ENCODE measurements at regions not wholly inside any gene's neighbourhood (a gene's known extent, or its start where the extent isn't known, plus 50 kb on each side); places are given as distances from the start of the nearest gene placed in this dataset.

DNA sequence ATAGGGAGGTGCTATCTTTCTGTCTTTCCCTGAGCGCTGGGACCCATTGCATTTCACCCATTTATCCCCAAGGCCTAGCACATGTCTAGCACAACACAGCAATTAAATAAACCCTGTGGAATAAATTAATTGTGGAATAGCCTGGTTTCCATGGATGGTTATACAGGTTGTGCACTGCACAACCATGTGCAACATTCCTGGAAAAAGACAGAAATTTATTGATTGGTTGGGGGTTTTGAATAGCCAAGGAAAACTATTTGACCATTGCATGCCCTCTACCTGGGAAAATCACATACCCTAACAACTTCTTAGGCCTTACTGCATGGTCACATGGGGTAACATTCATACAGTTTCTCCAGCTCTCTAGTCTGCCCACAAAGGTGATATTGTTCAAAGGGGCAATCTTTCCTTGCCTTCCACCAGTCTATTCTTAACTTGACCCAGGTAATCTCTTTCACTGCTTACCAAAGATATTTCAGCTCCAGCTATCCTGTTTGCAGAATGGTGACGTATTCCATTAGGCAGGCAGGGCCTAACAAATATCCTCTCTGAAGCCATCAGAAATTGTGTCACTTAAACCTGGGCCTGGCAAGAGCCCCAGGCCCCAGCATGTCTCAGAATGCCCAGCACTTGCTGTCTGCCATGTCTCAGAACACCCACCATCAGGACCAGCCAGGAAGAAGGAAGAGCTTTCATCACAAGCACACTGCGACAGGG, 157.9 kb upstream of the RAB4A start:
- TF ChIP-seq, protein P1, sequence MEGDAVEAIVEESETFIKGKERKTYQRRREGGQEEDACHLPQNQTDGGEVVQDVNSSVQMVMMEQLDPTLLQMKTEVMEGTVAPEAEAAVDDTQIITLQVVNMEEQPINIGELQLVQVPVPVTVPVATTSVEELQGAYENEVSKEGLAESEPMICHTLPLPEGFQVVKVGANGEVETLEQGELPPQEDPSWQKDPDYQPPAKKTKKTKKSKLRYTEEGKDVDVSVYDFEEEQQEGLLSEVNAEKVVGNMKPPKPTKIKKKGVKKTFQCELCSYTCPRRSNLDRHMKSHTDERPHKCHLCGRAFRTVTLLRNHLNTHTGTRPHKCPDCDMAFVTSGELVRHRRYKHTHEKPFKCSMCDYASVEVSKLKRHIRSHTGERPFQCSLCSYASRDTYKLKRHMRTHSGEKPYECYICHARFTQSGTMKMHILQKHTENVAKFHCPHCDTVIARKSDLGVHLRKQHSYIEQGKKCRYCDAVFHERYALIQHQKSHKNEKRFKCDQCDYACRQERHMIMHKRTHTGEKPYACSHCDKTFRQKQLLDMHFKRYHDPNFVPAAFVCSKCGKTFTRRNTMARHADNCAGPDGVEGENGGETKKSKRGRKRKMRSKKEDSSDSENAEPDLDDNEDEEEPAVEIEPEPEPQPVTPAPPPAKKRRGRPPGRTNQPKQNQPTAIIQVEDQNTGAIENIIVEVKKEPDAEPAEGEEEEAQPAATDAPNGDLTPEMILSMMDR (conservative IDR thresholded peaks at IDR 0.05; ENCODE audit: low read depth, low read length) = no peak
- no peak for TF ChIP-seq EZH2 (IDR thresholded peaks at IDR 0.05; ENCODE audit: borderline replicate concordance, low read depth, low read length, poor library complexity, severe bottlenecking)
